ENCODE measurements at regions not wholly inside any gene's neighbourhood (a gene's known extent, or its start where the extent isn't known, plus 50 kb on each side); places are given as distances from the start of the nearest gene placed in this dataset.

DNA sequence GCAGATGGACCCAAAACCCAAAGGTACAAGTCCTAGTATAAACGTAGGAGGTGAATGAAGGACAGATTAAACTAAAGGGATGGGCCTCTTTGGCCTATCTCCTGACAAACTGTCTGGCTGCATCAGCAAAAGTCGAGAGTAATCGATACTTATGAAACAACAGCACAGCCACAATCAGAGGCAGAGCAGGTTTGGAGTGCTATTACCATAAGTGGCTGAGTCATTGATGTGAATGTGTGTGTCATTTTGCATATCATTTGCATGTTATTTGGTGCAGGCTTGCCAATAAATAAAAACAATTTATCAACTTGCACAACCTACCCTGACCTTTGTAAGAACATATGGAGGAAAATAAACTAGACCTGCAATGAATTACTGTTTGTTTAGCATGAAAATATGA, 283.1 kb downstream of the NUF2 start:
- no peak for DNase-seq (ENCODE audit: low spot score)
- Mint-ChIP-seq H3K4me1 (ENCODE audit: low read depth) (no peaks in the 10 kb centered on the region), H3K36me3 (ENCODE audit: low read depth) (no peaks in the 10 kb centered on the region), H3K4me3 (ENCODE audit: unreplicated experiment) (no peak overlapping the region), H3K27me3 (ENCODE audit: low read depth) (peaks cover 12% of the 10 kb centered on the region), H3K9me3 (ENCODE audit: low read depth) (no peaks in the 10 kb centered on the region), H3K27ac (ENCODE audit: unreplicated experiment) (no peak overlapping the region)
- TF ChIP-seq CTCF (IDR thresholded peaks at IDR 0.05), result no peak

GRCh38 chr1:163608979-163609378, 287.2 kb downstream of the NUF2 start:
- Mint-ChIP-seq H3K9me3 (ENCODE audit: low read depth) (no peaks in the 10 kb centered on the region), H3K4me1 (ENCODE audit: low read depth) (no peaks in the 10 kb centered on the region), H3K27ac (ENCODE audit: unreplicated experiment) (no peak overlapping the region), H3K27me3 (ENCODE audit: low read depth) (peaks cover 5% of the 10 kb centered on the region), H3K36me3 (ENCODE audit: low read depth) (no peaks in the 10 kb centered on the region), H3K4me3 (ENCODE audit: unreplicated experiment) (no peak overlapping the region)
- no peak for TF ChIP-seq CTCF (IDR thresholded peaks at IDR 0.05)
- no peak for DNase-seq (ENCODE audit: low spot score)

DNA sequence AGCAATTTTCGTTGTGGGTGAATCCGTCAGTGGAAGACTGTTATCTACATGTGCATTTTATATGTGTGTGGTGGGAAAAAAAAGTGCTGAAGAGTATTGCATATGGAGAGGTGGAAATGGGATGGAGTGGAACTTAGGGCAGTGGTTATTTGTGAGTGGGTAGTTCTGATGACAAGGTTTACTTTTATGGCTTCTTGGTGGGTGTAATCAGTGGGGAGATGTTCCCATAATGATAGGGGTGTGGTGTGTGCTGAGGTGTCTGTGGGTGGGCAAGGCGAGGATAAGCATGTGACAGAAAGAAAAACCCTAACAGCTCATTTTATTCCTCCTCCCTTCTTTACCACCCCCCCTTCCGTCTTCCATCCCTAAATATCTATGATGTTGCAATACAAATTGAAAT, 288.1 kb downstream of the NUF2 start:
- Mint-ChIP-seq H3K27ac (ENCODE audit: unreplicated experiment) (no peak overlapping the region), H3K27me3 (ENCODE audit: low read depth) (peaks cover 5% of the 10 kb centered on the region), H3K4me1 (ENCODE audit: low read depth) (no peaks in the 10 kb centered on the region), H3K36me3 (ENCODE audit: low read depth) (no peaks in the 10 kb centered on the region), H3K4me3 (ENCODE audit: unreplicated experiment) (no peak overlapping the region), H3K9me3 (ENCODE audit: low read depth) (no peaks in the 10 kb centered on the region)
- DNase-seq (ENCODE audit: low spot score), result no peak
- no peak for TF ChIP-seq CTCF (IDR thresholded peaks at IDR 0.05)

- Mint-ChIP-seq H3K4me1 (ENCODE audit: low read depth) (no peaks in the 10 kb centered on the region), H3K27me3 (ENCODE audit: low read depth) (peaks cover 5% of the 10 kb centered on the region), H3K27ac (ENCODE audit: unreplicated experiment) (no peak overlapping the region), H3K9me3 (ENCODE audit: low read depth) (no peaks in the 10 kb centered on the region), H3K4me3 (ENCODE audit: unreplicated experiment) (no peak overlapping the region), H3K36me3 (ENCODE audit: low read depth) (no peaks in the 10 kb centered on the region)
- DNase-seq (ENCODE audit: low spot score), result no peak
- no peak for TF ChIP-seq CTCF (IDR thresholded peaks at IDR 0.05)
Observed at GRCh38 chr1:163610486-163610885, 288.7 kb downstream of the NUF2 start.

DNA sequence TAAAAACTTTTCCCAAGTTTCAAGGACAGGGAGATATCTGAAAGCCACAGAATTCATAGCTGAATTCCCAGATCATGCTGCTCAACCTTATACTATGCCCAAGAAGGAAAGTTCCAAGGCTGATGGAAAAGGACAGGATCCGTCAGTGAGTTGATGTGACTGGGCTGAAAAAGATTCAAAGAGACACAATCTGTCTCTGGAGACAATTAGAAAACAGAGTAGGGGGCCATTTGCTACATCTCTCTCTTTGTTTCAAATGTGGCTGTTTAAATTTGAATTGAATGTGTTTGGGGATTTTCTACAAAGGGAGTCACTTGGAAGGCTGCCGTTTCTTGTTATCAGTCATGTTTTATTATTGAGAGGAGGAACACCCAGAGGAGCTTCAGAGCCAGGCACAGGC, 292.6 kb downstream of the NUF2 start:
- DNase-seq (ENCODE audit: low spot score), result no peak
- Mint-ChIP-seq H3K27me3 (ENCODE audit: low read depth) (no peaks in the 10 kb centered on the region), H3K36me3 (ENCODE audit: low read depth) (no peaks in the 10 kb centered on the region), H3K4me3 (ENCODE audit: unreplicated experiment) (no peak overlapping the region), H3K4me1 (ENCODE audit: low read depth) (no peaks in the 10 kb centered on the region), H3K9me3 (ENCODE audit: low read depth) (no peaks in the 10 kb centered on the region), H3K27ac (ENCODE audit: unreplicated experiment) (no peak overlapping the region)
- no peak for TF ChIP-seq CTCF (IDR thresholded peaks at IDR 0.05)
